NCI-H1417 (cell line): ENCODE measurements at regions not wholly inside any gene's neighbourhood (a gene's known extent, or its start where the extent isn't known, plus 50 kb on each side); places are given as distances from the start of the nearest gene placed in this dataset.
A peak's percentile ranks its signal among the peaks of the same experiment; 100 is the strongest.
"Not testable (repeated sequence)": the region's sequence is repeated elsewhere in the genome, so short reads cannot be mapped to it uniquely, and the experiment has no call there.

Experiments
- DNase-seq, 3 experiments: peaks; one replicate each; lab custom pipeline; 2025; lab: John Stamatoyannopoulos, UW

GRCh38 chr3:95162794-95163193, 1099.9 kb downstream of the NSUN3 start:
- no peak for DNase-seq

- no peak for DNase-seq
Observed at GRCh38 chr3:95167748-95168147, 1104.9 kb downstream of the NSUN3 start.

GRCh38 chr3:95168526-95168925, 1105.7 kb downstream of the NSUN3 start:
- no peak for DNase-seq

GRCh38 chr3:95172164-95172943, 1109.5 kb downstream of the NSUN3 start:
- DNase-seq: peak in 2 of 3 experiments; percentile 62 to 92

DNA sequence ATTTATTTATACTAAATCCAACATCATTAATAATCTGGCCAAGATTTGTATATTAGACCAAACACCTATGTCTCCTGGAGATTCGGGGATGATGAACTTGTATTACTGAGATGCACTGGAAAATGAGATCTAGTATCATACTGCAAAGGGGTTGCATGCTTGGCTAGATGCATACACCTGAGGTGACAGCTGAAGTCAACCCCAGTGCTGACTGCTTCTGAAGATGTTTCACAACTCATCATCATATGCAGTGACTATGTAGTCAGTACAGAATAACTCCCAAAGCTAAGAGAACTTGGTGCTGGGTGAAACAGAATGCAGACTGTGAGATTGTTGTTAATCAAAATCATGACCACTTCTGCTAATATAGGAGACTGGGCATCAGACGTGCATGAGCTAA, 1114.2 kb downstream of the NSUN3 start:
- DNase-seq: no peak

GRCh38 chr3:95184038-95184437, 1121.2 kb downstream of the NSUN3 start:
- no peak for DNase-seq

GRCh38 chr3:95189348-95189747, 1126.5 kb downstream of the NSUN3 start:
- DNase-seq: no peak

DNA sequence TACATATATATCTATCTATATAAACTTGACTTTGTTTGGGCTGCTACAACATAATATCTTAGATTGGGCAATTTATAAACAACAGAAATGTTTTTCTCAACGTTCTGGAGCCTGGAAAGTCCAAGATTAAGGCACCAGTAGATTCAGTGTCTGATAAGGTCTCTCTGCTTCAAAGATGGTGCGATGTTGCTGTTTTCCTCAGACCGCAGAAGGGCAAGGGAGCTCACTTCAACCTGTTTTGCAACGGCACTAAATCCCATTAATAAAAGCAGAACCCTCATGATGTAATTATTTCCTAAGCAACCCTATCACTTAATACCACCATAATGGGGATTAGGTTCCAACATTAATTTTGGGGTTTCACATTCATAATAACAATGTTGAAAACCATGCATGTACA, 1134.8 kb downstream of the NSUN3 start:
- no peak for DNase-seq

GRCh38 chr3:95200384-95200783, 1137.5 kb downstream of the NSUN3 start:
- no peak for DNase-seq

DNA sequence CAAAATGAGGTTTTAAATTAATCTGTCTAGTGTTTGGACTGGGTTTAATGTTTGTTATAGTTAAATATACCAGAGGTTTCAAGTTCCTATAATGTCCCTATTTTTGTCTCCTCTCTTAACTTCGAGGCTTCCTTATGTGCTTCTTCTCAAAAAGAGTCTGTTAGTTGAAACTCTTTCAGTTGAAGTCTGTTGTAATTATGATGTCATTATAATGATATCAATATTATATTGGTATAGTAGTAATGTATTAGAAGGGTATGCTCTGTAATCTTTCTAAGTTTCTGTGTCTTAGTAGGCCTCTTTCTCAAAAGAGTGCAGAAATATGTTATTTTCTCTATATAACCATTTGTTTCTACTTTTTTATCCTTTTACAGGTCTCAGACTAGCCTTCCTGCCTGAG, 1148.0 kb downstream of the NSUN3 start:
- no peak for DNase-seq

- DNase-seq: no peak
Observed at GRCh38 chr3:95212117-95212516, 1149.3 kb downstream of the NSUN3 start.

DNA sequence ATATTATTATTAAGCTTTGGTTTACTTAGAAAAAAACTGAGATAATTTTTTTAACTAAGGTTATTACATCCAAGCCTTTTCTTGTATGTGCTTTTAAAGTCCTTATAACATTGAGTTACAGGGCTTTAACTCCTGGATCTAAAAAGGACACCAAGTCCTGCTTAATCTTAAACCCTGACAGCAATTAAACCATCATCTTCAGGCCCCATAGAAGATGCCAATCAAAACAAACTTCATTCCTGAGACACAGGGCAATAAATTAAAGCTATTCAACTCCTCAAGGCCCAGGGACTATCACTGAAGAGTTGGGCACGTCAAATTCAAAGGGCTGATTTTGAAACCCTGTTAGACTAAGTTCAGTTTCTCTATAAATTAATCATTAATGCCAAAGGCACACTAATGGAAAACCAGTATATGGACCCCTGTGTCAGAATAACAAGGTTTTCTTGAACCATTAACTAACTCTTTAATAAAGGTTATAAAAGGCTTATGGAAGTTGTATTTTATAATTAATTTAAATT, 1152.6 kb downstream of the NSUN3 start:
- DNase-seq: no peak

DNA sequence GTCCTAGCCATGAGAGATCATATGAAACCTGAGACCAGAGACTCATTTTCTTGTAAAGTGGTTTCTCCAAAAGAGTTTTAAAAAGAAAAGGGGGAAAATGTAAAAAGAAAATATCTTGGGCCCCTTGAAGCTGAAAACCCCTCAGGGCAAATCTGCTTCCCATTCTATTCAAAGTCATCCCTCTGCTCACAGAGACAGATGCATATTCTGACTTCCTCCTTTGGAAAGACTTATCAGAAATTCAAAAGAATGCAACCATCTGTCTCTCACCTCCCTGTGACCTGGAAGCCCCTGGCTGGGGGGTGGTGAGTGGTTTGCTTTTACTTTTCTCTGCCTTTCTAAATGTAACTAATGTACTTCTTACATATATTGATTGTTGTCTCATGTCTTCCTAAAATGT, 1154.8 kb downstream of the NSUN3 start:
- no peak for DNase-seq

GRCh38 chr3:95218484-95218883, 1155.6 kb downstream of the NSUN3 start:
- no peak for DNase-seq

- DNase-seq: no peak
Observed at GRCh38 chr3:95226437-95226836, 1163.6 kb downstream of the NSUN3 start.

DNA sequence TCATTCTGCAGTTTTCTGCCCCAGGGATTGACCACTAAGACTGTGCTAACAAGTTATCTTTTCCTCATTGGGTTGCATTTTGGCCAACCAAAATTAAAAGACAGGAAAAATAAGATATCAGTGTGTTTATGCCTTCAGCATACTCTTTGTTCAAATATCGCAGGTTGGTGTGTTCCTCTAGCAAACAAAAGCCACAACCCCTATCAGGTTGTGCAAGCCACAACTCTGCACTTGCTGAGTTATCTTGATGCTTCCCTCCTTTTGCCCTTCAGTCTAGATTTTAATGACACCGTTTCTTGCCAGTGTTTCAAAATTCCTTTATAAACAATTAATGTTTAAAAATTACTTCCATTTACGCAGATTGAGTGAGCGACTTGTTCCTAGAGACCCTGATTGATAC, 1164.2 kb downstream of the NSUN3 start:
- no peak for DNase-seq

- no peak for DNase-seq
Observed at GRCh38 chr3:95228416-95228815, 1165.6 kb downstream of the NSUN3 start.

- no peak for DNase-seq
Observed at GRCh38 chr3:95235916-95236315, 1173.1 kb downstream of the NSUN3 start.

GRCh38 chr3:95237783-95238182, 1174.9 kb downstream of the NSUN3 start:
- DNase-seq: no peak

DNA sequence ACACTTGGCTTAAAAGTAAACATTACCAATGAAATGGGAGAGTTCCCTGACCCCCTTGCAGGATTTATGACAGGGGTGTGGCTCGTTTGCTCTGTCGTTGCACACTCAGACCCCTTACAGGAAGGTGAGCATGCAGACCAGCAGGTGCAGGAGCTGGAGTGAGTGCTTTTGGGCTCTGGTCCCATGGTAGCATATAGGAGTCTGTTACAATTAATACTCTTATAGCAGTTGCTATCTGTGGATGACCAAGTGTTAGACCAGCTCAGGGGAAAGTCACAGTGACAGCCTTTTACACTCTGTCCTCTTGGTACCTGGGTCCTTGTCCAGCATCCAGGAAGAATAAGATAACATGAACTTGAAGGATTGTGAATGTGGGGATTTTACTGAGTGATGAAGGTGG, 1177.5 kb downstream of the NSUN3 start:
- DNase-seq: no peak

GRCh38 chr3:95241256-95241655, 1178.4 kb downstream of the NSUN3 start:
- DNase-seq: not testable (repeated sequence)

DNA sequence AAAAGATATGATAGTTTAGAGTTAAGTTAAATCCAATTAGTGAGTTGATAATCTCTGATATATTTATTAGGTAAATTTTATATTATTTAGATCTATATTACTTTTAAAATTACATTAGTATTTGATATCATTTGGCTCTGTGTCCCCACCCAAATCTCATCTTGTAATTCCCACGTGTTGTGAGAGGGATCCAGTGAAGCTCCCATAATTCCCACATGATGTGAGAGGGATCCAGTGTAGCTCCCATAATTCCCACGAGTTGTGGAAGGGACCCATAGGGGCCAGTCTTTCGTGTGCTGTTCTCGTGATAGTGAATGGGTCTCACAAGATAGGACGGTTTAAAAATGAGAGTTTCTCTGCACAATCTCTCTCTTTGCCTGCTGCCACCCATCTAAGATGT, 1183.6 kb downstream of the NSUN3 start:
- no peak for DNase-seq

- no peak for DNase-seq
Observed at GRCh38 chr3:95254061-95254460, 1191.2 kb downstream of the NSUN3 start.

- DNase-seq: no peak
Observed at GRCh38 chr3:95254758-95255157, 1191.9 kb downstream of the NSUN3 start.
